ENCODE measurements at regions not wholly inside any gene's neighbourhood (a gene's known extent, or its start where the extent isn't known, plus 50 kb on each side); places are given as distances from the start of the nearest gene placed in this dataset.

DNA sequence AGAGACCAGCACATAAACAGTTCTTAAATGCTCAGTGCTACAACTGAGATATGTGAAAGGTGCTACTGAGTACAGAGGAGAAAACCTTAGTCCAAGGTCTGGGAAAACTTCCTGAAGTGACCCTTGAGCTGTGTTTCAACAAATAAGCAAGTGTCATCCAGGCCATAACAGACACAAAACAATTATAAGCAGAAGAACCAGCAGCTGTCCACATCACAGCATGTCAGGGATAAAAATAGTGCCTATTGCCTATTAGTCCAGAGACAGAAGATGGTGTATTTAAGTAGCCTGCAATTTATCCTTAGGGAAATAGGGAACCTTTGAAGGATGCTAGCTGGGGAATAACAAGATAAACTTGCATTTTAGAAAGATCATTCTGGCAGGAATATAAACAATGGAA lies 237.8 kb downstream of the SPTSSA start:
- no peak overlapping the region for H3K4me3 ChIP-seq
- intact Hi-C loops (cut with micrococcal nuclease) = no loop called here
- H3K27me3 ChIP-seq (ENCODE audit: low read depth) = no peaks in the 10 kb centered on the region
- no peak for DNase-seq
- H3K36me3 ChIP-seq = no peaks in the 10 kb centered on the region
- H3K9me3 ChIP-seq (replicated peaks) = no peaks in the 10 kb centered on the region
- no peak overlapping the region for H3K27ac ChIP-seq (replicated peaks)
- TF ChIP-seq, protein P1, sequence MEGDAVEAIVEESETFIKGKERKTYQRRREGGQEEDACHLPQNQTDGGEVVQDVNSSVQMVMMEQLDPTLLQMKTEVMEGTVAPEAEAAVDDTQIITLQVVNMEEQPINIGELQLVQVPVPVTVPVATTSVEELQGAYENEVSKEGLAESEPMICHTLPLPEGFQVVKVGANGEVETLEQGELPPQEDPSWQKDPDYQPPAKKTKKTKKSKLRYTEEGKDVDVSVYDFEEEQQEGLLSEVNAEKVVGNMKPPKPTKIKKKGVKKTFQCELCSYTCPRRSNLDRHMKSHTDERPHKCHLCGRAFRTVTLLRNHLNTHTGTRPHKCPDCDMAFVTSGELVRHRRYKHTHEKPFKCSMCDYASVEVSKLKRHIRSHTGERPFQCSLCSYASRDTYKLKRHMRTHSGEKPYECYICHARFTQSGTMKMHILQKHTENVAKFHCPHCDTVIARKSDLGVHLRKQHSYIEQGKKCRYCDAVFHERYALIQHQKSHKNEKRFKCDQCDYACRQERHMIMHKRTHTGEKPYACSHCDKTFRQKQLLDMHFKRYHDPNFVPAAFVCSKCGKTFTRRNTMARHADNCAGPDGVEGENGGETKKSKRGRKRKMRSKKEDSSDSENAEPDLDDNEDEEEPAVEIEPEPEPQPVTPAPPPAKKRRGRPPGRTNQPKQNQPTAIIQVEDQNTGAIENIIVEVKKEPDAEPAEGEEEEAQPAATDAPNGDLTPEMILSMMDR (IDR thresholded peaks at IDR 0.05; ENCODE audit: borderline replicate concordance) = no peak
- H3K4me1 ChIP-seq = peaks cover 3% of the 10 kb centered on the region

DNA sequence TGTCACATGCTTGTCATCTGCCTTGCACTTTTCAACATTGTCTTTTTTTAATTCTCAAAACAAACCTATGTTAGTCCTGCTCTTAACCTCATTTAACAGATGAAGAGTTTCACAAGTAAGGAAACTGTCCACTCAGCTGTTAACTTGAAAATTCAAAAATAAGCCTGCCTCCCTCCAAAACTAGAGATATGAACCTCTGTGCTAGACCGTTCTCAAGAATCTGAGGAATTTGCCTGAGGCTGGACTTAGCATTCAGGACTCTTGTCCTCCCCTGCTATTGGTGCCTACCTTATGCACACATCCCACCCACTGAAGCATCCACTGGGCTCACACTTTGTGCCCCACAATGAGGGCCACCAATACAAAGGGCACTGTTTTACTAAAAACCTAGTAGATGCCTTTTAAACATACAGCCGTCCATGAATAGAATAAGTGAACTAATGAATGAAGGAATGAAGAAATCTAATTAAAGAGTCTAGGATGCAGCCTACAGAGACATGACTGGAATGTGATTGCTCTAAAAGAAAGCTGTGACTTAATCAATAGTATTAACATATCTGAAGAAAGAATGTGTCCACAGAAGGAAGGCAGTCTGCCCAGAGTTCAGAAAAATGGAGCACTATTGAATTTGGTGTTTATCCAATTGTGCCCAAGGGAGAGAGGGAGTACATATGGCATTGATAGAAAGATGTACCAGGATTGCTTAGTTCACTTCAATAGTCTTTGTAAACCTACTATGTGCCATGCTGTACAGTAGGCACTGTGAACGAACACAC lies 238.5 kb downstream of the SPTSSA start:
- no peaks in the 10 kb centered on the region for H3K27me3 ChIP-seq (ENCODE audit: low read depth)
- TF ChIP-seq, protein P1 (IDR thresholded peaks at IDR 0.05; ENCODE audit: borderline replicate concordance) = no peak
- no peak for DNase-seq
- no peak overlapping the region for H3K27ac ChIP-seq (replicated peaks)
- intact Hi-C loops (cut with micrococcal nuclease) = no loop called here
- peaks cover 3% of the 10 kb centered on the region for H3K4me1 ChIP-seq
- H3K9me3 ChIP-seq (replicated peaks) = no peaks in the 10 kb centered on the region
- H3K4me3 ChIP-seq = no peak overlapping the region
- H3K36me3 ChIP-seq = no peaks in the 10 kb centered on the region

DNA sequence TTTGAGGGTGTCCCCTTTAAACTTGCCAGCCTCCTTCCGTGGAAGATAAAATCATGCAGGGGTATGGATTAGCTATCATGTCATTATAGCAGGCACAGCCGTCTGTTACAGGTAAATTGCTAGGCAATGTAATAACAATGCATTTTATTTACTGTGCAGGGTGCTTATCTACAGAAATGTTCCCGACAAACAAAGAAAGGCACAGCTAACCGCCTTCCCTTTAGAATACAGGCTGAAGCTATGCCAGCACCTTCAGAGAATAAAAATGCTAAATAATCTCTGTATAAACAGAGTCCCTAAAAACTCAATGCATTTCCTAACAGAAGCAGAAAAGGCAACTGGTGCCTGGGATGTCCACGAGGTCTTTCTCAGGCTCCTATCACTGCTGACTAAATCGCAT lies 239.2 kb downstream of the SPTSSA start:
- Histone ChIP-seq H3K9me3 (replicated peaks) (no peaks in the 10 kb centered on the region), H3K4me3 (no peak overlapping the region), H3K27me3 (ENCODE audit: low read depth) (no peaks in the 10 kb centered on the region), H3K4me1 (peaks cover 2% of the 10 kb centered on the region), H3K36me3 (no peaks in the 10 kb centered on the region), H3K27ac (replicated peaks) (no peak overlapping the region)
- DNase-seq = no peak
- TF ChIP-seq, protein P1 (IDR thresholded peaks at IDR 0.05; ENCODE audit: borderline replicate concordance) = no peak
- intact Hi-C loops (cut with micrococcal nuclease) = no loop called here

DNA sequence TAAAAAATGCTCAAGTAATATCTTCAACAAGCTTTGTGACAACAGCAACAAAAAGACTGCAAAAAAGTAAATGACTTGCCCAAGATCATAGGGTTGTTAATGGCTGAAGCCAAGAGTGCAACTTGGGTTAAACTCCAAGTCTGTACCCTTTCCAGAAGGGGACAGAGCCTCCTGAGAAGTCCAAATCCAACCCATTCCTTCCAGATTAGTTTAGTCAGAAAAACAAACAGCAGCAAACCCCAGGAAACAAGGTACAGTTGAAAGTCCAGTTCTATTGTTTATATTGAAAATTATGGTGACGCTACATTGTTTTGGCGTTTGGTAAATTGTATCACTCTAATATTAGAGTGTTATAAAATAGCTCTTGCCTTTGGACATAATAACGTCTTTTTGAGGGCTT lies 239.9 kb downstream of the SPTSSA start:
- Histone ChIP-seq H3K27ac (replicated peaks) (no peak overlapping the region), H3K36me3 (no peaks in the 10 kb centered on the region), H3K4me3 (no peak overlapping the region), H3K4me1 (no peaks in the 10 kb centered on the region), H3K27me3 (ENCODE audit: low read depth) (no peaks in the 10 kb centered on the region), H3K9me3 (replicated peaks) (no peaks in the 10 kb centered on the region)
- intact Hi-C loops (cut with micrococcal nuclease) = no loop called here
- TF ChIP-seq, protein P1 (IDR thresholded peaks at IDR 0.05; ENCODE audit: borderline replicate concordance) = no peak
- no peak for DNase-seq

DNA sequence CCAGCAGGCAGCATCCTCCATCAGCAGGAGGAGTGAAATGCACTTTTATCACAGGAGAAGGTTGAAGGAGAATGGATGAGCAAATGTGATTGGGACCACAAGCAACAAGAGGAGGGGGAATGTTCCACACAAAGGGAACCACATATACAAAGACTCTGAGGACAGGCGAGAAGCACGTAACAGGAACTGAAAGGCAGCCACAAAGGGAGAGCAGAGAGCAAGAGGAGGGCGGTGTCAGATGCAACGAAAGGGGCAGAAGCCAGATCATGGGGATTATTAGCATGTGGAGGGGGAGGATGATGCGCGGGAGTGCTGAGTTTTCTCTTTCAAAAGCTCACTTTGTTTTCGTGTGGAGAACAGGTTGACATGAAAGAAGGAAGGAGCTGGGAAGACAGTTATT lies 241.1 kb downstream of the SPTSSA start:
- intact Hi-C loops (cut with micrococcal nuclease) = no loop called here
- no peaks in the 10 kb centered on the region for H3K4me1 ChIP-seq
- DNase-seq = no peak
- peaks cover 6% of the 10 kb centered on the region for H3K9me3 ChIP-seq (replicated peaks)
- H3K27ac ChIP-seq (replicated peaks) = no peak overlapping the region
- TF ChIP-seq, protein P1 (IDR thresholded peaks at IDR 0.05; ENCODE audit: borderline replicate concordance) = no peak
- no peak overlapping the region for H3K4me3 ChIP-seq
- no peaks in the 10 kb centered on the region for H3K27me3 ChIP-seq (ENCODE audit: low read depth)
- H3K36me3 ChIP-seq = no peaks in the 10 kb centered on the region

Measured in left ventricle myocardium inferior (tissue), 1 donor.